H1 (cell line): ENCODE measurements at regions not wholly inside any gene's neighbourhood (a gene's known extent, or its start where the extent isn't known, plus 50 kb on each side); places are given as distances from the start of the nearest gene placed in this dataset.

ENCODE experiments used
- ATF3 ChIP-seq: IDR thresholded peaks from 2 replicates; pipeline ENCODE4 v1.6.1; 2011; ENCODE audit warnings: low read depth, mild to moderate bottlenecking, low read length; ENCODE audit not compliant: insufficient read depth
- FOSL1 ChIP-seq: IDR thresholded peaks from 2 replicates; pipeline ENCODE4 v1.6.1; 2011; ENCODE audit warnings: mild to moderate bottlenecking, low read depth, low read length, moderate library complexity; ENCODE audit not compliant: insufficient read depth
- HDAC6 ChIP-seq: IDR thresholded peaks from one replicate; pipeline ENCODE4 v1.7.1; 2012; ENCODE audit warnings: low read depth, mild to moderate bottlenecking, inconsistent platforms, low read length, moderate library complexity
- MAFK ChIP-seq: IDR thresholded peaks from 2 replicates; pipeline ENCODE4 v1.6.1; 2012; ENCODE audit warnings: low read depth, mild to moderate bottlenecking, improper control_type of control experiment, low read length
- NRF1 ChIP-seq: IDR thresholded peaks from 2 replicates; pipeline ENCODE4 v1.6.1; 2011; ENCODE audit warnings: mild to moderate bottlenecking, low read depth, low read length, improper control_type of control experiment
- POLR2AphosphoS5 ChIP-seq: IDR thresholded peaks from 2 replicates; pipeline ENCODE4 v1.6.1; 2011; ENCODE audit warnings: low read depth, low read length
- RXRA ChIP-seq: IDR thresholded peaks from 2 replicates; pipeline ENCODE4 v1.6.1; 2011; ENCODE audit warnings: low read depth, mild to moderate bottlenecking, low read length, moderate library complexity; ENCODE audit not compliant: insufficient read depth
- SP2 ChIP-seq: IDR thresholded peaks from 2 replicates; pipeline ENCODE4 v1.6.1; 2012; ENCODE audit warnings: mild to moderate bottlenecking, low read length, inconsistent platforms
- SP4 ChIP-seq: IDR thresholded peaks from 2 replicates; pipeline ENCODE4 v1.6.1; 2012; ENCODE audit warnings: low read length, inconsistent platforms
- TF ChIP-seq, protein P1 (sequence below): fragments of 300-600 bp; sonication (generic); IDR thresholded peaks from 2 replicates; pipeline ENCODE4 v1.7.1; 2012; ENCODE audit warnings: low read length, moderate library complexity, mild to moderate bottlenecking, inconsistent platforms; ENCODE audit not compliant: insufficient replicate concordance
- TF ChIP-seq, protein P2 (sequence below): IDR thresholded peaks from 2 replicates; pipeline ENCODE4 v1.6.1; 2012; ENCODE audit warnings: low read length, inconsistent platforms

GRCh38 chr3:154799800-154800199, 280.3 kb upstream of the MME start (continued):
- TF ChIP-seq, protein P1, sequence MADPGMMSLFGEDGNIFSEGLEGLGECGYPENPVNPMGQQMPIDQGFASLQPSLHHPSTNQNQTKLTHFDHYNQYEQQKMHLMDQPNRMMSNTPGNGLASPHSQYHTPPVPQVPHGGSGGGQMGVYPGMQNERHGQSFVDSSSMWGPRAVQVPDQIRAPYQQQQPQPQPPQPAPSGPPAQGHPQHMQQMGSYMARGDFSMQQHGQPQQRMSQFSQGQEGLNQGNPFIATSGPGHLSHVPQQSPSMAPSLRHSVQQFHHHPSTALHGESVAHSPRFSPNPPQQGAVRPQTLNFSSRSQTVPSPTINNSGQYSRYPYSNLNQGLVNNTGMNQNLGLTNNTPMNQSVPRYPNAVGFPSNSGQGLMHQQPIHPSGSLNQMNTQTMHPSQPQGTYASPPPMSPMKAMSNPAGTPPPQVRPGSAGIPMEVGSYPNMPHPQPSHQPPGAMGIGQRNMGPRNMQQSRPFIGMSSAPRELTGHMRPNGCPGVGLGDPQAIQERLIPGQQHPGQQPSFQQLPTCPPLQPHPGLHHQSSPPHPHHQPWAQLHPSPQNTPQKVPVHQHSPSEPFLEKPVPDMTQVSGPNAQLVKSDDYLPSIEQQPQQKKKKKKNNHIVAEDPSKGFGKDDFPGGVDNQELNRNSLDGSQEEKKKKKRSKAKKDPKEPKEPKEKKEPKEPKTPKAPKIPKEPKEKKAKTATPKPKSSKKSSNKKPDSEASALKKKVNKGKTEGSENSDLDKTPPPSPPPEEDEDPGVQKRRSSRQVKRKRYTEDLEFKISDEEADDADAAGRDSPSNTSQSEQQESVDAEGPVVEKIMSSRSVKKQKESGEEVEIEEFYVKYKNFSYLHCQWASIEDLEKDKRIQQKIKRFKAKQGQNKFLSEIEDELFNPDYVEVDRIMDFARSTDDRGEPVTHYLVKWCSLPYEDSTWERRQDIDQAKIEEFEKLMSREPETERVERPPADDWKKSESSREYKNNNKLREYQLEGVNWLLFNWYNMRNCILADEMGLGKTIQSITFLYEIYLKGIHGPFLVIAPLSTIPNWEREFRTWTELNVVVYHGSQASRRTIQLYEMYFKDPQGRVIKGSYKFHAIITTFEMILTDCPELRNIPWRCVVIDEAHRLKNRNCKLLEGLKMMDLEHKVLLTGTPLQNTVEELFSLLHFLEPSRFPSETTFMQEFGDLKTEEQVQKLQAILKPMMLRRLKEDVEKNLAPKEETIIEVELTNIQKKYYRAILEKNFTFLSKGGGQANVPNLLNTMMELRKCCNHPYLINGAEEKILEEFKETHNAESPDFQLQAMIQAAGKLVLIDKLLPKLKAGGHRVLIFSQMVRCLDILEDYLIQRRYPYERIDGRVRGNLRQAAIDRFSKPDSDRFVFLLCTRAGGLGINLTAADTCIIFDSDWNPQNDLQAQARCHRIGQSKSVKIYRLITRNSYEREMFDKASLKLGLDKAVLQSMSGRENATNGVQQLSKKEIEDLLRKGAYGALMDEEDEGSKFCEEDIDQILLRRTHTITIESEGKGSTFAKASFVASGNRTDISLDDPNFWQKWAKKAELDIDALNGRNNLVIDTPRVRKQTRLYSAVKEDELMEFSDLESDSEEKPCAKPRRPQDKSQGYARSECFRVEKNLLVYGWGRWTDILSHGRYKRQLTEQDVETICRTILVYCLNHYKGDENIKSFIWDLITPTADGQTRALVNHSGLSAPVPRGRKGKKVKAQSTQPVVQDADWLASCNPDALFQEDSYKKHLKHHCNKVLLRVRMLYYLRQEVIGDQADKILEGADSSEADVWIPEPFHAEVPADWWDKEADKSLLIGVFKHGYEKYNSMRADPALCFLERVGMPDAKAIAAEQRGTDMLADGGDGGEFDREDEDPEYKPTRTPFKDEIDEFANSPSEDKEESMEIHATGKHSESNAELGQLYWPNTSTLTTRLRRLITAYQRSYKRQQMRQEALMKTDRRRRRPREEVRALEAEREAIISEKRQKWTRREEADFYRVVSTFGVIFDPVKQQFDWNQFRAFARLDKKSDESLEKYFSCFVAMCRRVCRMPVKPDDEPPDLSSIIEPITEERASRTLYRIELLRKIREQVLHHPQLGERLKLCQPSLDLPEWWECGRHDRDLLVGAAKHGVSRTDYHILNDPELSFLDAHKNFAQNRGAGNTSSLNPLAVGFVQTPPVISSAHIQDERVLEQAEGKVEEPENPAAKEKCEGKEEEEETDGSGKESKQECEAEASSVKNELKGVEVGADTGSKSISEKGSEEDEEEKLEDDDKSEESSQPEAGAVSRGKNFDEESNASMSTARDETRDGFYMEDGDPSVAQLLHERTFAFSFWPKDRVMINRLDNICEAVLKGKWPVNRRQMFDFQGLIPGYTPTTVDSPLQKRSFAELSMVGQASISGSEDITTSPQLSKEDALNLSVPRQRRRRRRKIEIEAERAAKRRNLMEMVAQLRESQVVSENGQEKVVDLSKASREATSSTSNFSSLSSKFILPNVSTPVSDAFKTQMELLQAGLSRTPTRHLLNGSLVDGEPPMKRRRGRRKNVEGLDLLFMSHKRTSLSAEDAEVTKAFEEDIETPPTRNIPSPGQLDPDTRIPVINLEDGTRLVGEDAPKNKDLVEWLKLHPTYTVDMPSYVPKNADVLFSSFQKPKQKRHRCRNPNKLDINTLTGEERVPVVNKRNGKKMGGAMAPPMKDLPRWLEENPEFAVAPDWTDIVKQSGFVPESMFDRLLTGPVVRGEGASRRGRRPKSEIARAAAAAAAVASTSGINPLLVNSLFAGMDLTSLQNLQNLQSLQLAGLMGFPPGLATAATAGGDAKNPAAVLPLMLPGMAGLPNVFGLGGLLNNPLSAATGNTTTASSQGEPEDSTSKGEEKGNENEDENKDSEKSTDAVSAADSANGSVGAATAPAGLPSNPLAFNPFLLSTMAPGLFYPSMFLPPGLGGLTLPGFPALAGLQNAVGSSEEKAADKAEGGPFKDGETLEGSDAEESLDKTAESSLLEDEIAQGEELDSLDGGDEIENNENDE = no peak
- TF ChIP-seq SP4 = no peak
- no peak for TF ChIP-seq FOSL1
- no peak for TF ChIP-seq MAFK
- TF ChIP-seq NRF1 = no peak
- TF ChIP-seq, protein P2, sequence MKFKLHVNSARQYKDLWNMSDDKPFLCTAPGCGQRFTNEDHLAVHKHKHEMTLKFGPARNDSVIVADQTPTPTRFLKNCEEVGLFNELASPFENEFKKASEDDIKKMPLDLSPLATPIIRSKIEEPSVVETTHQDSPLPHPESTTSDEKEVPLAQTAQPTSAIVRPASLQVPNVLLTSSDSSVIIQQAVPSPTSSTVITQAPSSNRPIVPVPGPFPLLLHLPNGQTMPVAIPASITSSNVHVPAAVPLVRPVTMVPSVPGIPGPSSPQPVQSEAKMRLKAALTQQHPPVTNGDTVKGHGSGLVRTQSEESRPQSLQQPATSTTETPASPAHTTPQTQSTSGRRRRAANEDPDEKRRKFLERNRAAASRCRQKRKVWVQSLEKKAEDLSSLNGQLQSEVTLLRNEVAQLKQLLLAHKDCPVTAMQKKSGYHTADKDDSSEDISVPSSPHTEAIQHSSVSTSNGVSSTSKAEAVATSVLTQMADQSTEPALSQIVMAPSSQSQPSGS = no peak
- no peak for TF ChIP-seq ATF3
- TF ChIP-seq RXRA = no peak
- TF ChIP-seq HDAC6 = no peak
- no peak for TF ChIP-seq POLR2AphosphoS5
- TF ChIP-seq SP2 = no peak
